HG02970 (cell line): ENCODE measurements at regions not wholly inside any gene's neighbourhood (a gene's known extent, or its start where the extent isn't known, plus 50 kb on each side); places are given as distances from the start of the nearest gene placed in this dataset.

ENCODE experiments used
- ATAC-seq: cut with Tn5 transposase; IDR thresholded peaks from one replicate; pipeline ENCODE4 v1.9.1; 2021; ENCODE audit warnings: mild to moderate bottlenecking, moderate library complexity, moderate number of reproducible peaks; ENCODE audit not compliant: unreplicated experiment, low FRiP score

DNA sequence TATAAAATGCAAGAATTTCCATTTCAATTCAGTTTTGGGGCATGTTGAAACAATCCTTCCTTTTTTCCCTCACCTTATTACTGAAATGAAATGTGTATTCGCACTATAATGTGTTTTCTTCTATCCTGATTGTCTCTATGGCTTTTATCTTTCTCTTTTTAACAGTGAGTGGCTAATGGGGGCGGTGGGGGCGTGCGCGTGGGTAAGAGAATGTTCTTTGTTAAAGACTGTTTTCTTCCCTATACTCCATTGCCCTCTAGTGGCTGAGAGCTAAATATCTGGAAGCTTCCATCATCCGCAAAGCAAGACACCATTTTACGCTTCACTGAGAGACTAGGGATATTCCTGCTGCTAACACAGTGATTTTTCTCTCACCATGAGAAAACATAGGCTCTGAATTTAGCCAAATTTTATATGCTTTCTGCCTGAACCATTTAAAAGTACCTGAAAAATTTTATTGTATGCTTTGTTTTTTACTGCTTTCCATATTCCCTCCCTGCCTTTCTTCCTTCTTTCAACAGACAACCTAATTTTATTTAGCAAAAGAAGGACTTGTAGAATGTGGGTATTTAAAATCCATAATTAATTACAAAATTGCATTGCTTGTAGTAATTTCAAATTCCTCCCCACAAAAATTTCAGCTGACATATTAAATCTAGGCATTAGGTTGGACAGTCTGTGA lies 194.0 kb downstream of the GASK1B start:
- ATAC-seq, result peak; percentile 53

DNA sequence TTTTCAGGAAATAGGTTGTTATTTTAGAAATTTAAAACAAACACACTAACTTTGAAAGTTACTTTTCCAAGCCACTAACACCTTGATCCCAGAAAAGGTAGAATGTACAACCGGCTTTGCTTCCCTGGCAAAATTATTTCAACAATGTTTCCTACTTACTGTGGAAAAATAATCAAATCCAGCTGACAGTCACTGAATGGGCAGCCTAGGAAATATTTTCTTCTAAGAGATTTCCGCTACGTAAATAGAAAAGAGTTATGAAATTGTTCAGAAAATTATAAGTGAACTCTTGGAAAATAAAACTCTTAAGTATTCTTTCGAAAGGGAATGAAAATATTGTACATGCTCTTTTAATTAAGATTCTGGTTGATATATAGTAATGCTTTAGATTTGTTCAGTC lies 195.7 kb downstream of the GASK1B start:
- ATAC-seq, result no peak

DNA sequence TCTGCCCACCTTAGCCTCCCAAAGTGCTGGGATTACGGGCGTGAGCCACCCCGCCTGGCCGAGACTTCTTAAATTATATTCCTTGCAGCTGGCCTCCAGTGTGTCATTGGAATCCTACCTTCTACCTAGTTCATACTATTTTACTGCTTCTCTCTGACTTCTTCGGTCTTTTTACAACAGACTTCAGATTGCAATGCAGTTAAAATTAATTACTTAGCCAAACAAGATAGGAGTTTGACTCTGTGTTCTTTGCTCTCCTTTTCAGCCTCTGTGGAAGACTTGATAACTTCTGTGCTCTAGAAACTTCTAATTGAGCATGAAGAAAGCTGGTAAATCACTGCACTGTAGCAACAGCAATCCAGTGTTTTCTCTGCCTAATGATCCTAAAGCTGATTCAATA lies 199.5 kb downstream of the GASK1B start:
- ATAC-seq, result no peak

DNA sequence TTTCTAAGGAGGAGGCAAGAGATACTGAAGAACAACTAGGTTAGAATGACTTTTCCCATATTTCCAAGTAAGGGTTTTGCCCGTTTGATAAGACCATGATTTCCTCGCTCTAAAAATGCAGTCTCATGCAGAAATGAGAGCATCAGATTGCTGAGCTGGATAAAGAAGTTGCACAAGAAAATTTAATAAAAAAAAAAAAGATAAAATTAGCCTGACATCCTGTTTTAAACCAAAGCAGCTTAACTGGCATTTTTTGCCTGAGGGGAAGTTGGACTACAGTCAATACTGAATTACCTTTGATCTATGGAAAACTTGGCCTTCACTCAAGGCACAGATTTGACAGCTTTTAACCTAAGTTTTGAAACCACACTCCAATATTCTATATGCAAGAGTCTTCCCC lies 208.4 kb downstream of the GASK1B start:
- ATAC-seq, result no peak

DNA sequence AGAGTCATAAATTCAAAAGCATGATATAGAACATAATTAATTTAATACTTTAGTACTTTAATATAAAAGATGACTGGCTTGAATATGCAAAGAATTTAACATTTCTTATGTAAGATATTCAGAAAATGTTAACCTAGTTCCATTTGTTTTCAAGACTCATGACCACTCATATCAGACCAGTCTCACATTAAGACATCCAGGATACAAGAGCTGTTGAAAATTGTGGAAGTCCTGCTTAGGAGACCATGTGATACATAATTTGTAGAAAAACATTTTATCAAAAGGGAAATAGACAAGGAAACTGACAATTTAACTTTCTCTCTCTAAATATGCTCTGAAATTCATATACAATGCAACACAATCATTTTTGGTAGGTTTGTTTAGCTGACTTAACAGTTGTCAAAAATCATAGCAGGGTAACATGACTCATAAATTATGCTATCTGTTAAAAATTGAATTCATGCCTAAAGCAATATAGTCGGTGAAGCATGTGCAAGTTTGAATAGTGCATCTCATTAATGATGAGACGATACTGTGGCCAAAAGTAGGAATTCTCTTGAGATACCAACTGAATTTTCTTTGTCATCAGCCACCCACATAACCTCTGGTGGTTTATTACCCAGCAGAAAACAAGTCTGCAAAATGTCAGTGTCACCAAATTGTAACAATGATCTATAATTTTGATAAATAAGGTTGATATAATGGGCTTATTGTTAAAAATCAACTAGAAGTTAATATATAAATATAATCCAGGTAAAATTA lies 211.4 kb downstream of the GASK1B start:
- ATAC-seq, result no peak

DNA sequence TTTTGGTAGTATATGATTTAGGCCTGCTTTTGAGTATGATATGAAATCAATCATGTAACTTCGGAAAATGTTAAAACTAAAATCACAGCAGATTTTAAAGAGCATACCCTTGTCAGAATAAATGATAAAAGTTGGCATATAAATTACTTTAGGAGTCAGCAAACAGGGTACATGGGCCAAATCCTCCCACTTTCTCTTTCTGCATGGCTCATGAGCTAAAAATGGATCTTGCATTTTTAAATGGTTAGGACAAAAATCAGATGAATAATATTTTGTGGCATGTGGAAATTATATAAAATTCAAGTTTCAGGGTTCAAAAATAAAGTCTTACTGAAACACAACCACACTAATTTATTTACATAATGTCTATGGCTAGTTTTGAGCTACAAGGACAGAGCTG lies 214.9 kb downstream of the GASK1B start:
- ATAC-seq, result no peak

DNA sequence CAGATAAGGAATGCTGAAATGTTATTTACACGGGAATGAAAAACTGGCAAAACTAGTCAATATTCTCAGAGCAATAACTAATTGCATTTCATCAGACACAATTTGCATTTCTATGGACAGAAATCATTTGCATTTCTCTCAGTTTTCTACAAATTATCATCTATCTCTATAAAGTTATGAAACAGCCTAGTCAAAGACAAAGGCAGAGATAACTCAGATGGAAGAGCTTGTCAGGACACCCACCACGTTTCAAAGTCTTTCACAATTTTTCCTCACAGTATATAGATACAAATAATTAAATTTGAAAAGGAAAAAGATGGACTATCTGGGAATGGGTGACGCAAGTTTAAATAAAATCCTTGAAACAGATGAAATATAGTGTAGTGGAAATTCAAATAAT lies 230.8 kb downstream of the GASK1B start:
- ATAC-seq, result no peak

DNA sequence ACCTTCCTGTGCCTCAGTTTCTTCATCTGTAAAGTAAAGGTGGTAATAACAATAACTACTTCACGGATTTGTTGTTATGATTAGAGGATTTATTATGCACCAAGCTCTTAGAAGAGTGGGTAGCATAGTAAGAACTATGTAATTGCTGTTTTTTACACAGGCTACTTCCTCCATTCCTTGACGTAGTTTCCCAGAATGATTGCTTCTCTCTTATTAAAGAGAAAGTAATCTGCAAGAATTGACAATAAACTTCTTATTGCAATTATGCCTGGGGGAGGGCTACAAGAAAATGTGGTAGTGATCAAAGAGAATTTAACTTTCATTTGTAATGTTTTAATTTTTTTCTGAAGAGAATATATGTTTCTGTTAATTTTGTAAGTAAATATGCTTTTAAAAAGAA lies 238.7 kb downstream of the GASK1B start:
- ATAC-seq, result no peak

DNA sequence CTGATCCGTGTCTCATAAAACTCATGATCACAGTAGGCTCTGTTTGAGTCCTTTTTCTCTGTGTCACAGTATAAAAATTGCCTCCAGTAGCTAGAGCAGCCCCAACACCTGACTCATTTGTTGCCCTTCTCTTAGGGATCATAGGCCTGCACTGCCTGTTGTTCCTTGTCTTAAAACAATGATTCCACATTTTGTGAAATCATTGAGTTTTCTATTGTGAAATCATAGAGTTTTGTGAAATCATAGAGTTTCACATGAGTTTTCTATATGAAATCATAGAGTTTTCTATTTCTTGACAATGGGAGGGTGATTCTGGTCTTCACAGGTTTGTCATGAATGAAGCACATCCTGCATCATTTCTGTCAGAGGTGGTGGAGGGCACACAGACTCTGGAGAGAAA lies 239.9 kb downstream of the GASK1B start:
- no peak for ATAC-seq

DNA sequence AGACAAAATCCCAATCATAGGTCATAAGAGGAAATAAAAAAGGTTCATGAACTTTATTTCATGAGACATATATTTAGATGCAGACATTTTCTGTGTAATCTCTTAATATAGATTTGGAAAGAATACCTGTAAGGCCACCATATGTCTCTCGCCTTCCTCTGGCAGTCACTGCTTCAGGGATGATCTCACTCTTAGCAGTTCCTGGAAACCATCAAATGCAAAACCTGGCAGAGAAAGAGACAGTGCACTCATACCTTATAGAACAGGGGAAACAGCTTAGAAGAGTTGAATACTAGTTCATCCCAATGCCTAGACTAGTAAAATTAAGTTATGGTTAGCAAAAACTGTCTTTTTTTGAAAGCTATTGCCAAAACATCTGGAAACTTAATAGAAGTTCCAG lies 243.3 kb downstream of the GASK1B start:
- no peak for ATAC-seq

DNA sequence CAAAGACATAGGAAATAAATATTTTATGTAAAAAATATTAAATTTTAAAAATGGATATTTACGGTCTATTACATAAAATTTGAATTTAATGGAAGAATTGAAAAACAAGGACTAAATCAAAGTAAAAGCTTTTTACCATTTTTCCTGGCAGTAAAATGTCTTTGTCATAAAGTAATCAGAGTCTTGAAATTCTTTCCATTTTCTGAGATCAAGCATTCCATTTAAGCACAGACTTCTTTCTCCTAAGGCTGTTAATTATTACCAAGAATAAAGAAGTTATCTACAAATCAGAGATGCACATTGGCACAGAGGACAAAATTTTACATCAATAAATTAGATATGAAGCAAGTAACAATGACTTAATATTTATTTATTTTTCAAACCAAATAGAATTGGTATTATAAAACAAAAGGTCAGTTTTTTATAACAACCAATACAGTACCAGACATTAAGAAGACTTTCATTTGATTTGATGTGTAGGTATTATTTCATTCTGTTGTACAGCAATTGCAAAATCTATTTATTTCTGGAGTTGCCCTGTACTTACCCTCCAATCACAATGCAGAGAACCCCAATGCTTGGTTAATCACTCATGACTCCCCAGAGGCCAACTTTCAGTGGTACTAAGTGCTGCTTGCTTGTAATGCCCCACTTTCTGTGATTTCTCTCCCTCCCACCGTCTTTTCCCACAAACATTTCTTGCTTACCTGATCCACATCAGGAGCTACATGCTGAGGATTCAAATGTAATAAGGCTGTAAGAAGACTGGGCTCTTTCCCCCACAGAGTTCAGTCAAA lies 254.6 kb downstream of the GASK1B start:
- ATAC-seq, result no peak

DNA sequence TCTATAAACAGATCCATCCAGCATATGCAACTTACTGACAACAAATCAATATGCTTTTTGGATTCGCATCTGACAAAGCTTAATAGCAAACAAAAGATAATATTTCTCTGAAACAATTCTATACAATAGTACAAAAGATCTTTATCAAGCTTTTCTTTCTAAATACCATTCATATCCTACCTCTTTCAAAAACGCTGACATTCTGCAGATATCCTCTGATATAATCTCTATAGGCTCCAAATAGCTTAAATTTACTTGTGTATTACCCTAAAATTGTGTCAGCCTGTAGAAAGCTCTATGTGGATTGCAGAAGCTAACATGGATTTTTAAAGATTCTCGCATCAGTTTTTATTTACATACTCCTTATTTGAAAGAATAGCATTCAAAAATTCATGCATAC lies 260.6 kb downstream of the GASK1B start:
- ATAC-seq, result no peak

DNA sequence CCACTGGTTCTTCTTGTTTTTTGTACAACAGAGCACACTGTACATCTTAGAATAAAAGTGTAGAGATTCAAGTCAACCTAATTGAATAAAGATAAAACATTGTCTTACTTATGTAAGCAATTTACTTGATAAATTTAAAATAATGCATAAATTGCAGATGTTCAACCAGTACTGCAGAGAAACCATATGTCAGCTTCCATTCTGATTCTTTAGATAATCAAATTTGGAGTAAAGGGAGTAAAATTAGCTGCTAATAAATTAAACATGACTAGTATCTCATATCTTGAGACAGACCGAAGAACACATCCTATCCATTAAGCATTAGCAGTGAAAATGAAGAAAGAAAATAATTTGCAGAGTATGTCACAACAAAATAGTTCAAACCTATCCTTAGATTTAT lies 261.2 kb downstream of the GASK1B start:
- no peak for ATAC-seq

DNA sequence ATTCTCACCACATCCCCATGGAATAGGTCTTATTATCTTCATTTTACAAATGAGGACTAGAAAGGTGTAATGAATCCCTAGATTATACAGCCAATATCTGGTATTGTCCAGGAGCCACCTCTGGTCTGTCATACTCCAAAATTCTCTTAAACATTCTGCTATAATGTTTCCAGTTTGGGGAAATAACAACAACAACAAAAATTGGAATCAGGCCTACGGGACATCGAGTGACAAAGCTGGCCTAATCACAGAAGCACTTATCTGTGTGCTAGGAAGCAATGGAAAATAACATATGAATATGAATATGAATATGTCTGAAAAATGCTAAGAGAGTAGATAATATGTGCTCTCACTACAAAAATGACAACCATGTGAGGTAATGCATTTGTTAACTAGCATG lies 264.1 kb downstream of the GASK1B start:
- ATAC-seq, result no peak

DNA sequence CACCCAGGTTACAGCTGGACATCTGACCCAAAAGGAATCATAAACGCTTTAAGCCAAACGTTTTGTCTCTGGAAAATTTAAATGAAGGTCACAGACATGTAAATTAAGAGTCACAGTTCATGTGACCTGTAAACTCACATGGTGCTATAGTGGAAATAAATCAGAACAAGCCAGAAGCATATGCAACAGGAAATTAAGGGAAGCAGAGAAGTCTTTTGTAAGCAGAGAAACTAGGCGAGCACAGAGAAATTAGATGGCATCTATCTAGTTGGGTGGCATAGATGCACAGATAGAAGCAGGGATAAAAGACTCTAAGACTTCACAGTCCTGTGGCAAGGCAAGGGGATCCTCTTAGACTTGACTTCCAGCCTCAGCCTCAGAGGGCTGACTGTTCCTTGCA lies 264.8 kb downstream of the GASK1B start:
- ATAC-seq, result no peak

DNA sequence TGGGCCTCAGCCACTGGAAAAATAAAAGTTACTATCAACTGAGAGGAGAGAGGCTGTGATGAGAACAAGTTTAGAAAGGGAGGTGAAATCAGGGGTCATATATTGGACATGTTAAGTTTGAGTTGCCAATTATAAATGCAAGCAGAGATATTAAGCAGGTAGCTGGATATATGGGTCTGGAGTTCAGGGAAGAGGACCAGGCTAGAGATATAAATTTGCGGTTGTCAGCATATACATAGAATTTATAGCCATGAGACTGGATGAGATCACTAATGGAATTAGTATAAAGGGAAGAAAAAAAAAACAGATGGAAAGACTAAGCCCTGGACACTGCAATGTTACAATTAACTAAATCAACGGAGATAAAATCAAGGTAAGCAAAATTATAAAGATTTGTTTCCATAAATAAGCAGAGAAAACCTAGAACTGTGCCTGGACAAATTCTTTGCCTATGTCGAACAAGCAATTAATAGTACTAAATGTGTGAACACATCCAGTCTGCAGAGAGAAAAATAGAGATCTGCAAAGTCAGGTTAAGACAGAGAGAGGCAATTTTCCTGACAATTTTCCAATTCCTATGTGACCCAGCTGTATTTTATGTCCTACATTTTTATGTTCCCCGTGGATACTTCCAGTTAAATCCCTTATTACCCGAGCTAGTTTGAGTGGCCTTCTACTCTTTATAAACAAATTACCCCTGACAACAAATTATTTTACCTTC lies 265.4 kb downstream of the GASK1B start:
- ATAC-seq, result no peak

DNA sequence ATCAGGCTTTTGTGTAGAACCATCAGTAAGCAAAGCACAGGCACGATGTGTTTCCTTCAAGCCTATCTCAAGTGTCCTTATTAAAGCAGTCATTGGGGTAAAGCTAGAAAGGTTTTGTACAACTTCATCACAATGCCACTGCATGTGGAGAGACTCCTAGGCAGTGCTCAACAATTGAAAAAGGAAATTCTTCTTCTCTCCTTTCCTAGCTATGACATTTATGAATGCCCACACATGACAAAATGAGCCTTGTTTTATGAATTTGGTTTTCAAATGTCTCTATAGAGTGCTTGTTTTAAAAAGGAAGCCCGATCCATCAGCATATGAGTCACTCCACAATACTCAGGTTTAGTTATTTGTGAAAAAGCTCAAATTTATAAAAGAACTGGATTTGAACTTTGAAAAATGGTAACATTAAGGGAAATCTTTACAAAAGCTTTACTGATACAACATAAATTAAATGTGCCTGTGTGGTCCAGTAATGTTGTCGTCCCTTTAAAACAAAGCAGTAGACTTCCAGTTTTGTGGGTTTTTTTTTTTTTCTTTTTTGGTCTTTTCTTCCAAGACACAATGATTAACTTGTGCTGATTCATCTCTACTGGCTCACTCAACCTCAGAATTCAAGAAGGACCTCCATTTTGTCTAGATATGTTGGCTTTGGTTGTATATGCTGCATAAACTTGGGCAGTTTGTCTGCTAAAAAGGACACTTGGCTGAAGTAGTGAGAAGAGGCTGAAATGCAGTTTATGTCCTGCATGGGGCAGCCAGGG lies 273.8 kb downstream of the GASK1B start:
- no peak for ATAC-seq

DNA sequence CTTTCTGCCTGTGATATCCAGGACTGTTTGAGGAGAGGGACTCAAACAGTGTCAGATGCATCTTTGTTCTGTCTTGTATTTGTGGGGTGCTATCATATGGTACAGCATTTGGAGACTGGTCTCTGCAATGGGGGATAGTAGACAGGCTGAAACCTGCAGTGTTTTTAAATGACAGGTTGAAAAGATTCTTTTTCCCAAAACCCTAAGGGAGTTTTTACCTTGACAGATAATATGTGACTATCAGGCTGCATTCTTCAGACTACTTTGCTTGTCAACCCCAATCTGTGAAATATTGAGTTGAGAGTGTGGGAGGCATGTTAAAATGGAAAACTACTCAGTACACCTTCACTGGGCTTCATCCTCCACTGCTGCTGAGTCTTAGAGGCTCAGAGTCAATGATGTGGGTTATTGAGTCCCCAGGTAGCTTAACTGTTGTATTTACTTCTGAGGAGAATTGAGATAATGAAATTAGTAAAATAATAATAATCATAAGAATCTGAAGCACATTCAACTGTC lies 274.9 kb downstream of the GASK1B start:
- no peak for ATAC-seq

DNA sequence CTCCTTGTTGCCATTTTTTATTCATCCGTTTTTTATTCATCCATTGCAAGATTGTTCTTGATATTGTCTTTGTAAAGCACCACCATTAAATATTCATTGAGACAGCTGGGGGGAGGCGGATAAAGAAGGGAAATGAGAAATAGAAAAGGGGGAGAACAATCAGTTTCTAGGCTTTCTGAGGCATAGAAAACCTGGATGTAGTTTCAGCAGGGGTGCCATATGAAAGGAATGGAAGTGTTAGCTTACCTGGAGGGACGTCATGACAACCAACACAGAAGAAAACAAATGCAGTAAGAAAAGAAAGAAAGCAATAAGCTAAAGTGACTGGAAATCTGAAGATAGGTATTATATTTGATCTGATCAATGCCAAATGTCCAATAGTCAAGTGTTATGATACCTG lies 276.1 kb downstream of the GASK1B start:
- ATAC-seq, result no peak

DNA sequence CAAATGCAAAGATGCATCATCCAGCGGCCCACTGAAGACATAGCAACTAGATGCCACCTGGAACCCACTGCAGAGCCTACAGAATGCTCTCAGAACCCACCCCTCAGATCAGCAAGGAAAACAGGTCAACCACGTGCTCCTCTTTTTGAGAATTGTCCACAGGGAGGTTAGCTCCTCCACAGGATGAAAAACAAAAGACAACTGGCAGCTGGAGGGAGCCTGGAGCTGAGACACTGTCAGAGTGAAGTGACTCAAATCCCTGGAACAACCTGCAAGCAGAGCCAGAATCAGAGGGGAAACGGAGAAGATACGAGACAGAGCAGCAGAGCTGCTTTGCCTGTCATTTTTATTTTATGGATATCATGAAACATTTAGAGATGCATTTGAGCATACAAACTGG lies 277.6 kb downstream of the GASK1B start:
- ATAC-seq, result no peak
